Adipocyte (in vitro differentiated cells): ENCODE measurements at regions not wholly inside any gene's neighbourhood (a gene's known extent, or its start where the extent isn't known, plus 50 kb on each side); places are given as distances from the start of the nearest gene placed in this dataset.

Experiments
- DNase-seq: peaks from one replicate; pipeline ENCODE4 v3.0.0-alpha.2; 2015; ENCODE audit warnings: low read depth
- H3K27me3 ChIP-seq: replicated peaks from 2 replicates; pipeline ENCODE4 v1.7.0; 2013; ENCODE audit warnings: mild to moderate bottlenecking, low read length, moderate library complexity; ENCODE audit not compliant: control insufficient read depth, insufficient read depth
- H3K36me3 ChIP-seq: 2 replicates; pipeline ENCODE4 v1.7.0; 2013; ENCODE audit warnings: low read length, mild to moderate bottlenecking, moderate library complexity; ENCODE audit not compliant: control insufficient read depth, insufficient read depth, severe bottlenecking
- H3K4me1 ChIP-seq: 2 replicates; pipeline ENCODE4 v1.7.0; 2013; ENCODE audit warnings: mild to moderate bottlenecking, low read length, moderate library complexity; ENCODE audit not compliant: control insufficient read depth, insufficient read depth
- H3K4me3 ChIP-seq: 2 replicates; pipeline ENCODE4 v1.7.0; 2013; ENCODE audit warnings: mild to moderate bottlenecking, low read length, moderate library complexity
- H3K9ac ChIP-seq: 2 replicates; pipeline ENCODE4 v1.7.0; 2013; ENCODE audit warnings: mild to moderate bottlenecking, low read length, moderate library complexity
- H3K9me3 ChIP-seq: 2 replicates; pipeline ENCODE4 v1.7.0; 2013; ENCODE audit warnings: mild to moderate bottlenecking, low read length, moderate library complexity; ENCODE audit not compliant: control insufficient read depth

DNA sequence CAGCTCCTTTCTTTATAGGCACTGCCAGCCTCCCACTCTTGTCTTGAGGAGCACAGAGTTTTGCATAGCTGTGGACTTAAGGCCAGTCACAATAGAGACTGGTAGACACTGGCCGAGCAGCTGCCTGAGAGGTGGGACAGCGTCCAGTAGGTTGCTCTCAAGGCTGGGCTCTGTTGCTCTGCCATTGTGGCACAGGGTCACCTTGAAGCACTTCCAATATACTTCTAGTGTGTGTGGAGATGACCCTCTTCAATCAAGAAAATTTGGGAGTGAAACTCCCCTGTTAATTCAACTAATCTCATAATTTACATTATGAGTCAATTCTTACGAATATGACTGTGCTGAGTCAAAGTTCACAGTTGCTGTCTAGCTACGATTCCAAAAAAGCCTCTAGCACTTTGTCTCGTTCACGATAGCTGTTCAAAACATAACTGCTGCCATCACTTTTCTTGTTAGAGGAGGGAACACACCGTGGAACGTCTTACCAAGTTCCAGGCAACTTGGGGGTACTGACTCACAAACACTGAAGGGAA, 636.2 kb downstream of the EPHA4 start:
- Histone ChIP-seq H3K9me3 (no peaks in the 10 kb centered on the region), H3K9ac (no peak overlapping the region), H3K36me3 (no peaks in the 10 kb centered on the region), H3K27me3 (no peaks in the 10 kb centered on the region), H3K4me1 (peaks cover 11% of the 10 kb centered on the region), H3K4me3 (no peak overlapping the region)
- DNase-seq = no peak

DNA sequence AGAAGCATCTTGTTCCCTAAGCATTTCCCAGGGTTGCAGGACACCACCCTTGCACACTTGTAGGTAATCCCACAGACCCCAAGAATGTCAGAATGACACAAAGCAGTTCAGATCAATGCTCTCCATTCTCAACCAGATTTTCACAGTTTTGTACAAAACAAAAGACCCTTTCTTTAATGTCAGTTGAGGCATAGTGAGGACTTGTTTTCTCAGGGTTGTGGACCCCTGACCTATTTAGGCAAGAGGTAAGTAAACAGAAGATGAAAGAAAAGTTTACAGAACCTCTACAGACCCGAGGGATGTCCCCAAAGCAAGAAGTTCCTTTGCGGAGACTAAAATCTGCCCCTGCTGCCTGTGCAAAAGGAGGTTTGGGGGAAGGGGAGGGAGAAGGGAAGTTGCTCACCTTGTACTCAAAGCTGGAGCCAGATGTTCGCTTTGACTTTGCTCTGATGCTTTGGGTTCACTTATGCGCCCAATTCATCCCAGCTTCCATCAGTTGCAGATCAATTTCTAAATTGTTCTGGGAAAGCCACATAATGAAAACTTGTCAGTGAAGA, 635.4 kb downstream of the EPHA4 start:
- Histone ChIP-seq H3K4me1 (peaks cover 7% of the 10 kb centered on the region), H3K27me3 (no peaks in the 10 kb centered on the region), H3K9me3 (no peaks in the 10 kb centered on the region), H3K36me3 (no peaks in the 10 kb centered on the region), H3K9ac (no peak overlapping the region), H3K4me3 (no peak overlapping the region)
- no peak for DNase-seq

DNA sequence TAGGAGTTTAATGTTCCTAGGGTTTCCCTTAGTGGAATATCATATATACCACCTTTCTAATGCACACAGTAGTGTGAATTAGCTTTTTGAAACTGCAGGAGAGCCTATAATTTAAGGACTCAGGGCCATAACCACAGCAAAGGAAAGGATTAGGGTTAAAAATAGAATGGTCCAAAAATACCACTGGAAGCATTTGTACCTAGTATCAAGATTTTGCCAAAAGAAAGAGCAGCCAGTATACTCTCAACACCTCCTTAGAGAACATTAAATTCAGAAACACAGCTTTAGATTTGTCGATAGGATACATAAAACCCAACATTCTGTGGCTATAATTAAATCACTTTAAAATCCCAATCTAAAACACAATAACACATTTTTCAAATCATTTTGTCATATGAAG, 634.9 kb downstream of the EPHA4 start:
- H3K36me3 ChIP-seq = no peaks in the 10 kb centered on the region
- no peak overlapping the region for H3K4me3 ChIP-seq
- no peaks in the 10 kb centered on the region for H3K9me3 ChIP-seq
- H3K9ac ChIP-seq = no peak overlapping the region
- H3K27me3 ChIP-seq = no peaks in the 10 kb centered on the region
- H3K4me1 ChIP-seq = peaks cover 2% of the 10 kb centered on the region
- DNase-seq = no peak

DNA sequence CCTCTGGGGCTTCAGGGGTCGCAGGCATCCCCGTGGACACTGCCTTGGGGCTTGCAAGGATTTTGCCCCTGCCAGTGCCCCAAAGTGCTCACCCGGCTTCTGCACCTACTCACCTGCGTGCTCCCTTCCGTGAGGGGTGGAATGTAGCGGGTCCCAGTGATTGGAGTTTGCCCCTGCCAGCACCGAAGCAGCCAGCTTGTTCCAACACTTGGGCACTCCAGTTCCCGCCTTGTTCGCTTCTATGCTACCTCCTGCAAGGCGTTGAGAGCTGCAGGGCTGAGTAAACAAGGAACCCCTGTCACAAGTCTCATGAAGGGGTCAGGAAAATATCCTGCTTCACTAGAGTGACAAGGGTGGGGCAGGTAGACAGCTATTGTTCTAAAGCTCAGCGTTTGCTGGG, 631.5 kb downstream of the EPHA4 start:
- Histone ChIP-seq H3K9ac (no peak overlapping the region), H3K4me3 (no peak overlapping the region), H3K27me3 (no peaks in the 10 kb centered on the region), H3K36me3 (no peaks in the 10 kb centered on the region), H3K4me1 (no peaks in the 10 kb centered on the region), H3K9me3 (no peaks in the 10 kb centered on the region)
- DNase-seq = no peak

DNA sequence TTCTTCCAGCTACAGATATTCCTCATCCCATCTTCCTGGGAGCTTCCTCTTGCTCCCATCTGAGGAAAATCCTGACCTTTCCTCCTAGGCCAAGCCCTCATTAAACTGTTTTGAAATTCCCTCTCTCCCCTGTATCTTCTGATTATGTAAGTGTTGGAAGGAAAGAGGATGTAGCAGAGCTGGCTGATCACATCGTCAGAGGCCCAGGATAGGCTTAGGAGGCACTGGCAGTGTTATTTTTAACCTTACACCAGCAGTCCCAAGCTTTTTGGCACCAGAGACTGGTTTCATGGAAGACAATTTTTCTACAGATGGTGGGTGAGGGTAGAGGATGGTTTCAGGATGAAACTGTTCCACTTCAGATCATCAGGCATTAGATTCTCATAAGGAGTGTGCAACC, 630.4 kb downstream of the EPHA4 start:
- no peak for DNase-seq
- no peak overlapping the region for H3K4me3 ChIP-seq
- H3K9me3 ChIP-seq = no peaks in the 10 kb centered on the region
- H3K27me3 ChIP-seq = no peaks in the 10 kb centered on the region
- H3K36me3 ChIP-seq = no peaks in the 10 kb centered on the region
- H3K9ac ChIP-seq = no peak overlapping the region
- peaks cover 3% of the 10 kb centered on the region for H3K4me1 ChIP-seq

DNA sequence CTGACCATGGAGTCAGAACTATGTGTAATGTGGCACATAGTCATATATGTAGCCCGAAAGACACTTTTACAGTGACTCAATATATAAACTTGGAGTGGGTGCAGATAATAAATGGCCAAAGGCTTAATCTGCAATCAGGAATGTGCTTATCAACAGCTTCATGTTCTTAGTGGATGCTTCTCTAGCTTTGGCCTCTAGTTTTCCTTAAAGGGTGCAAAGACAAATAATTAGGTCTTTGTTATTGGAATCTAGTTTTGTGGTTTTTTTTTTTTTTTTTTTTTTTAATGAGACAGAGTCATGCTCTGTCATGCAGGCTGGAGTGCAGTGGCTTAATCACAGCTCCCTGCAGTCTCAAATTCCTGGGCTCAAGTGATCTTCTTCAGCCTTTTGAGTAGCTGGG, 625.6 kb downstream of the EPHA4 start:
- no peaks in the 10 kb centered on the region for H3K27me3 ChIP-seq
- peaks cover 7% of the 10 kb centered on the region for H3K4me1 ChIP-seq
- H3K9me3 ChIP-seq = no peaks in the 10 kb centered on the region
- no peak overlapping the region for H3K4me3 ChIP-seq
- no peak overlapping the region for H3K9ac ChIP-seq
- no peaks in the 10 kb centered on the region for H3K36me3 ChIP-seq
- DNase-seq = no peak

DNA sequence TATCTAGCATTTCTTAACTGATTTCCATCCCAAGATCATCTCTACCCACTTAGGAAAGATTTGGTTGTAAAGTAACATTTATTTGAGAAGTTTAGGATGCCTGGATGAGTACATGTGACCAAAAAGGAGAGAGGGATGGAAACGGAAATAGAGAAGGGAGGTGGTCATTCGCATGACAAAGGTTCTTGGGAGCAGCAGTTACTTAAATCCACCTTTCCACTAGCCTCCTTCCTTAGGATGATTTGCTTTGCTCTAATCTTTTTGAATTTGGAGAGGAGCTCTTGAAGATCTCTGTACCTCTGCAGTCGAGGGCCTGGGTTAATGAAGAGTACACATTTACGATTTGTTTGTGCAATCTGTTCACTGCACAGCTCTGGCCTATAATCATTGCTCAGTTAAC, 623.5 kb downstream of the EPHA4 start:
- no peaks in the 10 kb centered on the region for H3K36me3 ChIP-seq
- H3K27me3 ChIP-seq = no peaks in the 10 kb centered on the region
- peaks cover 7% of the 10 kb centered on the region for H3K4me1 ChIP-seq
- H3K4me3 ChIP-seq = no peak overlapping the region
- no peak for DNase-seq
- no peak overlapping the region for H3K9ac ChIP-seq
- H3K9me3 ChIP-seq = no peaks in the 10 kb centered on the region

DNA sequence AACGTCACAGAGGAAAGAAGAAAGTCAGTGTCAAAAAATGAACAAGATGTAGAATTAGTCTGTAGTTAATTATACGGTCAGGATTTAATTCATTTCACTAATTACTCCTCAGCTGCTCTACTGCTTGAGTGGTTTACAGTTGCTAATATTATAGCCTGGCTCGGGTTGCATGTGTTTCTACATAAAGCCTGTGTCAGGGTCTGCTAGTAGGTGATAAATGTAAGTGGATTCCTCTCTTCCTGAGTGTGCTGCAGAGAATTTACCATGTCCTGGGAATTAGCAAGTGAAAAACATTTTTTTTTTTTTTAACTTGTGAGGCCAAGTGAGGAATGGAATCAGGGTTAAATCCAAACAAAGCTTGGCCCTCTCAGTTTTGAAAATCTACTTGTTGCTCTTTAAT, 622.6 kb downstream of the EPHA4 start:
- Histone ChIP-seq H3K27me3 (no peaks in the 10 kb centered on the region), H3K9me3 (no peaks in the 10 kb centered on the region), H3K4me3 (no peak overlapping the region), H3K9ac (no peak overlapping the region), H3K36me3 (no peaks in the 10 kb centered on the region), H3K4me1 (peaks cover 7% of the 10 kb centered on the region)
- no peak for DNase-seq

DNA sequence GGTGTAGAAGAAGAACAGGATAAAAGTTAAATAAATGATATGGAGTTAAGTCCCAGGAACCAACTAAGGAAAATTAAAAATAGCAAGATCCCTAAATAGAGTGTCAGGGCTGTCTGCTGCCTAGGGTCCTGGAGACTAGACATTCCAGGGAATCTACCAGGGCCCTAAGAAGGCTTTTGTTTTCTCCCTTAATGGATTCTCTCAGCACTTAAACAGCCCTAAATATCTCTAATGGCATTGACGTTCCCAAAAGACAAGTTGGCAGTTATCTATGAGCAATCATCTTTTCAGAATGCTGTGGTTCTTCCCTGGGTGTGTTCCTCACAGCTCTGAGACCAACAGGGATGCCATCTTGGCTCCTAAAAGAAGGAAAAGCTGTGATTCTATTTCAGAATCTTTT, 616.3 kb downstream of the EPHA4 start:
- H3K4me3 ChIP-seq = no peak overlapping the region
- DNase-seq = no peak
- no peaks in the 10 kb centered on the region for H3K27me3 ChIP-seq
- peaks cover 21% of the 10 kb centered on the region for H3K4me1 ChIP-seq
- H3K36me3 ChIP-seq = no peaks in the 10 kb centered on the region
- H3K9me3 ChIP-seq = no peaks in the 10 kb centered on the region
- H3K9ac ChIP-seq = no peak overlapping the region

DNA sequence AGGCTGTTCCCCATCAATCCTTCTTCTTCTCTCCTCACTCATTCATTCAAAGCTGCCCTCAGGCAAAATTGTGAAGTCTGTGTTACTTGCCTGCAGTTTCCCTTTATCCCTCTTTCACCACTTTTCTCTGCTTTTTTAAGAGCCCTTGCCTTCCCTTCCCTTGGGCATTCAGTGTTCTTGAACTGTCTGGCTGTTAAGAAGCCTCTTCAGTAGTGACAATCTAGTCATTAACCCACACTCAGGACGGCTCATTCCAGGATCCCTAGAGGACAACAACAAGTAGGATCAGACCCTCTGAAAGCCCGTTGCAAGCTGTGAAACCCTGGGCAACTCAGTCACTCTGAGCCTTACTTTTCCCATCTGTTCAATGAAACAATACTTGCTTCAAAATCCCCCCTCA, 615.7 kb downstream of the EPHA4 start:
- Histone ChIP-seq H3K36me3 (no peaks in the 10 kb centered on the region), H3K9me3 (no peaks in the 10 kb centered on the region), H3K9ac (no peak overlapping the region), H3K4me3 (no peak overlapping the region), H3K27me3 (no peaks in the 10 kb centered on the region), H3K4me1 (peaks cover 21% of the 10 kb centered on the region)
- no peak for DNase-seq

DNA sequence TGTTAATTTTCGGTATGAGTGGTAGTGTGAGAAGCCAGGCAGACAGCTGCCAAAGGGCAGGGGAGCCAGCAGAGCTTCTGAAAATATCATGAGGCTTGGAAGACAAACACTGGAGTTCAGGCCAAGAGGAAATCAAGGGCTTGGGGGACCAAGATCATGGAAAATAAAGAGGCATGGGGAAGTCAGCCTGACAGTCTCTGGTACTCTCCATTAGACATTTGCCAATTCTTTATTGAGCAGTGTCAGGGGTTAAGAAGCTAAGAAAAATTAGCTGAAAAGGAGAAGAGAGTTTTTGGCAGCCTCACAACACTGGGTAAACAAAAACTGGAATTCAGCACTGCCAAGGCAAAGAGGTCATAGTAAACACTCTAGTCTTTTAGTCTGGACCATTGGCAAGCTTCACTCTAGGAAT, 612.7 kb downstream of the EPHA4 start:
- H3K4me3 ChIP-seq = no peak overlapping the region
- no peaks in the 10 kb centered on the region for H3K9me3 ChIP-seq
- H3K9ac ChIP-seq = no peak overlapping the region
- no peaks in the 10 kb centered on the region for H3K36me3 ChIP-seq
- H3K27me3 ChIP-seq = no peaks in the 10 kb centered on the region
- DNase-seq = peak; percentile 41
- H3K4me1 ChIP-seq = peaks cover 21% of the 10 kb centered on the region
